ENCODE measurements at regions not wholly inside any gene's neighbourhood (a gene's known extent, or its start where the extent isn't known, plus 50 kb on each side); places are given as distances from the start of the nearest gene placed in this dataset.

- no peak for DNase-seq (ENCODE audit: low read depth in 1 of 2, low spot score in 1 of 2)
Measured at GRCh38 chr10:28781296-28781695, 104.0 kb downstream of the BAMBI start.

DNA sequence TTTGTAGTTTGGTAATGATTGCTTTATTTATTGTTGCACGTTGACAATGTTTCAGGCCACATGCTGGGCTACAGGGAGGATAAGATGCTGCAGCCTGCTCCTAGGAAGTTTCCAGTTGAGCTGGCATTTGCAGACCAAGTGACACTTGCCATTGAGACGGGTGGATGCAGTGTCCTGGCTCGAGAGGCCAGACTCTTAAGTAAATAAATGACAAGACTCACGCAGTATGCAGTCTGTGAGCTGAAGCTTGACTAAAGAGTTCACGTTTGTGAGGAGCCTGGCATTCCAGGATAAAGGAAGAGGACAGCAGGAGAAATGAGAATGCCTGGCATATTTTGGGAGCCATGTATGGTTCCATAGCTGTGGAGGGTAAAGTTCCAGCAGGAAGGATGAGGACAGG is 105.8 kb downstream of the BAMBI start:
- DNase-seq (ENCODE audit: low read depth in 1 of 2, low spot score in 1 of 2) = no peak

- no peak for DNase-seq (ENCODE audit: low read depth in 1 of 2, low spot score in 1 of 2)
Measured at GRCh38 chr10:28785018-28785417, 107.7 kb downstream of the BAMBI start.

DNA sequence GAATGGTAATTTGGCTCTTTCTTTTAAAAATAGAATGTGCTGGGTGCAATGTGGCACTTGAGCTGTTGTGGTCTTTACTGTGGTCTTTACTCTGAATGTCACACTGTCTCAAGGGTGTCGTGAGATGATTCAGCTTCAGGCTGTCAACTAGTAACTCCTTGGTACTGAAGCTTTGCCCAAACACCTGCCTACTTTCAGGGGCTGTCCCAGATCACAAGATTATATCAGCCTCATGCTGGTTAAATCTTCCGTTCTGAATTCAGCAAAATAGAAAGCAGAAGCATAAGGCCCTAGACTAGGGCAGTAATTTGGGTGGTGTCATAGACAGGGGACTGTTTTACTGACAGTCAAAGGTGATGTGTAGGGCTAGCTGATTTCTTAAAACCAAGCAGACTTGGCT is 110.9 kb downstream of the BAMBI start:
- no peak for DNase-seq (ENCODE audit: low read depth in 1 of 2, low spot score in 1 of 2)

- no peak for DNase-seq (ENCODE audit: low read depth in 1 of 2, low spot score in 1 of 2)
Measured at GRCh38 chr10:28788762-28789161, 111.4 kb downstream of the BAMBI start.

DNA sequence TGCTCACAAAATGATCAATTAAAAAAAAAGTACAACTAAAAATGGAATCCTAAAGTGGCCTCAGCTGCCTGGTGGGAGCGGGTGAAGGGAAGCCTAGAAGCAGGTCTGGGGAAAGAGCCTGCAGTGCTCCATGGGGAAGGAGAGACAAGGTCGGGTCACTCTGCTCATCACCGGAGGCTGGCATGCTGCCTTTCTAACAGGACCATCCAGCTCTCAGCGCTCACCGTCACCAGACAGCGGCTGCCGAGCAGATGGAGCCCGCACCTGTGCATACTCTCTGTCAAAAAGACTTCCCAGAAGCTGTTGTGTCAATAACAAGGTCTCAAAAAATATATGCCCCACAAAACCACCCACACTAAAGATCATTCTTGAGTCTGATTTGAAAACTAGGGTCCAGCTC is 112.8 kb downstream of the BAMBI start:
- DNase-seq (ENCODE audit: low read depth in 1 of 2, low spot score in 1 of 2) = no peak

GRCh38 chr10:28793482-28793881 is 116.2 kb downstream of the BAMBI start:
- DNase-seq (ENCODE audit: low read depth in 1 of 2, low spot score in 1 of 2) = no peak

DNA sequence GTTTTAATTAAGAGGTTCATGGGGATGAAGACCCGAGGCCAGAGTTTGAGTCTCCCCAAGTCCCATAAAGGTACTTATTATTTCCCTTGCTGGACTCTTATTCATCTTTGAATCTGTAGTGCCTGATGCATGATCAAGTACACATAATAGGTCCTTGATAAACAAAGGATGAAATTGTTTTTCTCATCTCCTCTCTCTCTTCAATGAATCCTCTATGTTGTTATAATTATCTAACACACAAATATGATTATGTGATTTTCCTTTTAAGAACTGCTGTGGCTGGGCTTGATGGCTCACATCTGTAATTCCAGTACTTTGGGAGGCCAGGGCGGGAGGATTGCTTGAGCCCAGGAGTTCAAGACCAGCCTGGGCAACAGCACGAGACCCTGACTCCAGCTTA is 117.7 kb downstream of the BAMBI start:
- no peak for DNase-seq (ENCODE audit: low read depth in 1 of 2, low spot score in 1 of 2)

GRCh38 chr10:28796606-28797512 is 119.5 kb downstream of the BAMBI start:
- DNase-seq (ENCODE audit: low read depth in 1 of 2, low spot score in 1 of 2) = no peak

DNA sequence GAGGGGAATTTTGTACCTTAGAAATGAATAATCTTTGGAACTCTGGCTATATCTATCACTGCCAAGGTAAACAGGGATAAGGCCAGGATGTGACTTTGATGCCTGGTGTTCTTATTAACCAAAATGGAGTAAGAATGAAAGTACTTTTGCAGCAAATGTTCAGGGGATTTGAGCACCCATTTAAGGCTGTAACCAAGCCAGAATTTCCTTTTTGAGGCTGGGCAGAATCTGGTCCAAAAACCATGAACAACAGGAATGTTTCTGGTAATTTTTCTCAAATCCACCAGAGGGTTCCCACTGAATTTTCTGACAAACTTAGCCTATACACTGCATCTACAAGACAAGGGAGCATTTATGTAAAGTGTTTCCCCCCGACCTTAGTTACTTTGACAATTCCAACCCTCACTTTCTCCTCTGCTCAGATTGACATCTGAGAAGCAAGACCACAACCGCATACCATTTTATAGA is 120.6 kb downstream of the BAMBI start:
- no peak for DNase-seq (ENCODE audit: low read depth in 1 of 2, low spot score in 1 of 2)

DNA sequence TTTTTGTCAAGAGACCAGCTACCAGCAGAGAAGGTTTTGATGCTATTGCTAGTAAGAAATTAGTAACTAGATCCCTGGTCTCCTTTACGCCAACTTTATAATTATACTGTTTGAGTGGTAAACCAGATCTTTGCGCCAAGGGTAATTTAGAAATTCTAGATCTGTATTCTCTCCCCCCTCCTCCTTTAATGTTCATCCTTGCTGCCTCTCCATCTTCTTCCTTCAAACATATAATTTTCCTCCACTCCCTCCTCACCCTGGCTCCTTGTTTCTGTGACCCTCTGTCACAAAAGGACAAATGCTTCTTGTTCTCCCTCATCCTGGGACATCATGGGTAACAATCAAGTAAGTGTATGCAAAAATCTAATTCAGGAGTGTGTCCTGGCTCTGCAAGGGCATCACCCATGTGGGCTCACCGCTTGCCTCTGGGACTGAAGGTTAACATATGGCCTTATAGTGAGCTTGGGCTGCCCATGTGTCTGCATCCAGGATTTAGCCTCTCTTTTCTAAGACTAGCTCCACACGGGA is 121.2 kb downstream of the BAMBI start:
- DNase-seq (ENCODE audit: low read depth in 1 of 2, low spot score in 1 of 2) = no peak

DNA sequence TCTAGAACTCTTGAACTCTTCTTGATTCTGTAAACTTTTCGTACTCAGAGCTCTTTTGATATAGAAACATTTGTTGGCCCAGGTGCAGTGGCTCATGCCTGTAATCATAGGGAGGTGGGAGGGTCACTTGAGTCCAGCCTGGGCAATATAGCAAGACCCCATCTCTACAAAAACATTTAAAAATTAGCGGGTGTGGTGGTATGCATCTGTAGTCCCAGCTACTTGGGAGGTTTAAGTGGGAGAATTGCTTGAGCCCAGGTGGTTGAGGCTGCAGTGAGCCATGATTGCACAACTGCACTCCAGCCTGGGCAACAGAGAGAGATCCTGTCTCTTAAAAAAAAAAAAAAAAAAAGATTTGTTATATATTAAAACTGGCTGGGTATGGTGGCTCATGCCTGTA is 121.6 kb downstream of the BAMBI start:
- DNase-seq (ENCODE audit: low read depth in 1 of 2, low spot score in 1 of 2) = no peak

DNA sequence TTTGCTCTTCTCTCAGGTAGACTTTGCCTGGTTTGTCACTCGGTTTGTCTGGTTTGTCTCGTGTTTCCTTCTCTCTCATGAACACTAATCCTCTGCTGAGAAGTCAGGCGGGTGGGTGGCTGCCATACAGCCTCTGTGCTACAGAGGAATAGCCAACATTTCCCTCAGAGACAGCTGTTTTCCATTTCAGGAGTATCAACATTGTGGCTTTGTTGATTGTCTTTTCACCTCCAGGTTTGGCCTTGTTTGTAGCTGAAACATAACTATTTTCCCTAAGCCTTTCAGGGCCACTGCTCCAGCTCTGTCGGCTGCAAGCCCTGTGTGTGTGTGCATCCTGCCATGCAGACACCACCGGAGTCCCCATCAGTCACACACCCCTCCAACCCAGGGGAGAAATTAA is 122.8 kb downstream of the BAMBI start:
- DNase-seq (ENCODE audit: low read depth in 1 of 2, low spot score in 1 of 2) = no peak

DNA sequence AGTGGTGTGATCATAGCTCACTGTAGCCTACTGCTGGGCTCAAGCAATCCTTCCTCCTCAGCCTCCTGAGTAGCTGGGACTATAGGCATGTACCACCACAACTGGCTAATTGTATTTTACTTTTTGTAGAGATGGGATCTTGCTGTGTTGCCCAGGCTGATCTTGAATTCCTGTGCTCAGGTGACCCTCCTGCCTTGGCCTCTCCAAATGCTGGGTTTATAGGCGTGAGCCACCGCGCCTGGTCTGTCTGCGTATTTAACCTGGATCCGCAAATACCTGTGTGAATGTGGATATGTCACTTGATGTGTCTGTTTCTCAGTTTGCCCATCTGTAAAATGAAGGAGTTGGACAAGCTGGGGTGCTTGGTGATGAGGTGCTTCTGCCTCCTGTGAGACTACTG is 123.9 kb downstream of the BAMBI start:
- DNase-seq (ENCODE audit: low read depth in 1 of 2, low spot score in 1 of 2) = no peak

DNA sequence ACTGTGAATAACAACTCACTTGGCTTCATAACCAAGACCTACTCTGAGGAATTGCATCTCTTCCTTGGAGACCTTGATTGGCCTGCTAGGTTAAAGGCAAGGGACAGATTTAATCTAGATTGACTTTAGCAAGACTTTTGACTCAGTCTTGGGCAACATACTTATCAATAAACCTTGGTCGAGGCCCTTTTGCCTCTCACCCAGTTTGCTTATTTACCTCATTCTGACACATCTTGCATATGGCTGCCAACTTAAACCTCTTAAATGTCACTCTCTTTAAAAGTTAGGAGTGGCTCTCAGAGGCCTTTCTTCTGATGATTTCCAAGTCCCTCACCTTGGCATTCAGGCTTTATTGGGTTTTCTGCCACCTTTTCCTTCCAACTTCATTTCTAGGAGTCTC is 124.5 kb downstream of the BAMBI start:
- no peak for DNase-seq (ENCODE audit: low read depth in 1 of 2, low spot score in 1 of 2)

GRCh38 chr10:28805390-28805789 is 128.1 kb downstream of the BAMBI start:
- DNase-seq (ENCODE audit: low read depth in 1 of 2, low spot score in 1 of 2) = no peak

DNA sequence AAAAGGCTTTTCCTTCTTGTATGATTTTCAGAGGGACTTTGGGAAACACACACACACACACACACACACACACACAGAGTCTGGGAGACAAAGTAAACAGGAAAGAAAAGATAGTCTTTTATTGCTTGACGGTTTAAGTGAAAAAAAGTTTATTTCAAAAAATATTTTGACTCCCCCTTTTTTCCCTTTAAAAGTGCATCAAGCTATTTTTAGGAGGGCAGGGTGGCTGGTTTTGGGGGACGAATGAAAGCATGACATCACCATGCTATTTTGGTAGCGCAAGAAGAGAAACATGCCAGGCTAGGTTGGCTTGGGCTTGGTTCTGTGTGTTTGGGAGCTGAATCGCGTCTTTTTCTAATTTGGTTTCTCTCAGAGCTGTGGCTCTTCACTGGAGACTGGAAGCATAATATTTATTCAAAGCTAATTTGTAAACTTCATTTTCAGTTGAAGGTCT is 129.2 kb downstream of the BAMBI start:
- no peak for DNase-seq (ENCODE audit: low read depth in 1 of 2, low spot score in 1 of 2)

- DNase-seq (ENCODE audit: low read depth in 1 of 2, low spot score in 1 of 2) = no peak
Measured at GRCh38 chr10:28806951-28807759, 129.8 kb downstream of the BAMBI start.

DNA sequence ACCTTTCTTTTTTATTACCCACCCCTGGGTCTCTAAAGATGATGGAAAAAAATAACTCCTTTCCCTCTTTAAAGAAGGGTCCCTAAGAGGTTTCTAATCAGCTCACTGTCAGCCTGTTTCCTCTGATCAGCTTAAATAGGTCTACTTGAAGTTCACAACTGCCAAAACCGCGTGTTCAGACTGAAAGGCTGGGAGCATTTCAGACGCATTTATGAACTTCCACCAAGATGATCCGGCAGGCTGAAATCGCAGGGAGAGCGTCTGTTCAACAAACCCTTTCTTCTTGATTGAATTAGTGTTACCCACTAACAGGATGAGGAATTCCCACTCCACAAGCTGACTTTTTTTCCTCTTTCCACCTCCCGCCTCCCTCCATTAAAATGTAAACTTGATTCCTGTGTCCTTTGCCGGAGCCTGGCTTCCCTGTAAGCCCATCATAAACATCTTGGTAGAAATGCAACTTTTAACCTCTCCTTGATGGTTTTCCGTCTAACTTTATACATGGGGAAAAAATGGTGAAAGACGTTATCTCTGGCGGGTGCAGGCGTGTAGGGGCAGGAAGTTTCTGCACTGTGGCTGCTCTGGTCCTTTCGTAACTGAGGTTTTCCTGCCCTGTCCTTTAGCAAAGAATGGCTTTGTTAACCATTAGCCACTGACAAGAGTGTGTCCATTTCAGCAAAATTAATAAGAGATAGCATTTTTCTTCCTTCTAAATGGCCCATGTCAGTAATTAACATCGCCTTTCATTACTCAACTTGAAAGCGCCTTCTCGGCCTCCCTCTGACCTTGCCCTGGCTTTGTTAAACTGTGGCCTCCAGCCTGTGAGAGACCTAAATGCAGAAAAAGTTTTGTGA is 130.7 kb downstream of the BAMBI start:
- no peak for DNase-seq (ENCODE audit: low read depth in 1 of 2, low spot score in 1 of 2)

- no peak for DNase-seq (ENCODE audit: low read depth in 1 of 2, low spot score in 1 of 2)
Measured at GRCh38 chr10:28808693-28809092, 131.4 kb downstream of the BAMBI start.

All from activated CD4-positive, alpha-beta T cell treated with anti-CD3 and anti-CD28 coated beads, Interleukin-2, amount 50 U/mL, for 24 hours (primary cell).